ENCODE measurements at regions not wholly inside any gene's neighbourhood (a gene's known extent, or its start where the extent isn't known, plus 50 kb on each side); places are given as distances from the start of the nearest gene placed in this dataset.

GRCh38 chr12:85690146-85690545 is 146.1 kb downstream of the RASSF9 start:
- Histone ChIP-seq H3K27ac (ENCODE audit: low read length) (no peak overlapping the region), H3K9me3 (ENCODE audit: control insufficient read depth, low read length) (no peaks in the 10 kb centered on the region), H3K4me1 (ENCODE audit: control insufficient read depth, insufficient read depth, low read length) (no peaks in the 10 kb centered on the region), H3K4me3 (ENCODE audit: low read length) (no peak overlapping the region), H3K27me3 (ENCODE audit: control insufficient read depth, insufficient read depth) (no peaks in the 10 kb centered on the region)
- WGBS, result 79% methylated on average over 3 of the region's 3 CpGs
- ATAC-seq (no peak), DNase-seq (no peak)
- intact Hi-C loops (cut with DNase I), result no loop called here

- no peak for DNase-seq
- intact Hi-C loops (cut with DNase I), result no loop called here
- H3K27ac ChIP-seq (ENCODE audit: low read length), result no peak overlapping the region
- H3K27me3 ChIP-seq (ENCODE audit: control insufficient read depth, insufficient read depth), result no peaks in the 10 kb centered on the region
- no peaks in the 10 kb centered on the region for H3K4me1 ChIP-seq (ENCODE audit: control insufficient read depth, insufficient read depth, low read length)
- no peaks in the 10 kb centered on the region for H3K9me3 ChIP-seq (ENCODE audit: control insufficient read depth, low read length)
- no peak for ATAC-seq
- WGBS, result 89% methylated on average over 3 of the region's 3 CpGs
- H3K4me3 ChIP-seq (ENCODE audit: low read length), result no peak overlapping the region
Measured at GRCh38 chr12:85693093-85693665, 143.0 kb downstream of the RASSF9 start.

GRCh38 chr12:85695097-85695715 is 141.0 kb downstream of the RASSF9 start:
- no peak overlapping the region for H3K27ac ChIP-seq (ENCODE audit: low read length)
- DNase-seq (no peak), ATAC-seq (no peak)
- H3K9me3 ChIP-seq (ENCODE audit: control insufficient read depth, low read length), result no peaks in the 10 kb centered on the region
- 73% methylated on average over 4 of the region's 4 CpGs for WGBS
- intact Hi-C loops (cut with DNase I), result no loop called here
- H3K4me3 ChIP-seq (ENCODE audit: low read length), result no peak overlapping the region
- no peaks in the 10 kb centered on the region for H3K27me3 ChIP-seq (ENCODE audit: control insufficient read depth, insufficient read depth)
- no peaks in the 10 kb centered on the region for H3K4me1 ChIP-seq (ENCODE audit: control insufficient read depth, insufficient read depth, low read length)

GRCh38 chr12:85697003-85697402 is 139.2 kb downstream of the RASSF9 start:
- intact Hi-C loops (cut with DNase I), result no loop called here
- WGBS, result 69% methylated on average over 2 of the region's 2 CpGs
- no peak for DNase-seq
- H3K4me1 ChIP-seq (ENCODE audit: control insufficient read depth, insufficient read depth, low read length), result no peaks in the 10 kb centered on the region
- H3K27ac ChIP-seq (ENCODE audit: low read length), result no peak overlapping the region
- no peaks in the 10 kb centered on the region for H3K9me3 ChIP-seq (ENCODE audit: control insufficient read depth, low read length)
- no peak for ATAC-seq
- no peaks in the 10 kb centered on the region for H3K27me3 ChIP-seq (ENCODE audit: control insufficient read depth, insufficient read depth)
- H3K4me3 ChIP-seq (ENCODE audit: low read length), result no peak overlapping the region

GRCh38 chr12:85698937-85699336 is 137.3 kb downstream of the RASSF9 start:
- no peaks in the 10 kb centered on the region for H3K4me1 ChIP-seq (ENCODE audit: control insufficient read depth, insufficient read depth, low read length)
- no peaks in the 10 kb centered on the region for H3K9me3 ChIP-seq (ENCODE audit: control insufficient read depth, low read length)
- H3K4me3 ChIP-seq (ENCODE audit: low read length), result no peak overlapping the region
- DNase-seq (no peak), ATAC-seq (no peak)
- intact Hi-C loops (cut with DNase I), result no loop called here
- no peak overlapping the region for H3K27ac ChIP-seq (ENCODE audit: low read length)
- H3K27me3 ChIP-seq (ENCODE audit: control insufficient read depth, insufficient read depth), result no peaks in the 10 kb centered on the region
- 38% methylated on average over 1 of the region's 1 CpG for WGBS

GRCh38 chr12:85708775-85709174 is 127.4 kb downstream of the RASSF9 start:
- peaks cover 7% of the 10 kb centered on the region for H3K4me1 ChIP-seq (ENCODE audit: control insufficient read depth, insufficient read depth, low read length)
- no peak for ATAC-seq
- no peak overlapping the region for H3K27ac ChIP-seq (ENCODE audit: low read length)
- no peak overlapping the region for H3K4me3 ChIP-seq (ENCODE audit: low read length)
- WGBS, result 96% methylated on average over 11 of the region's 11 CpGs
- H3K9me3 ChIP-seq (ENCODE audit: control insufficient read depth, low read length), result no peaks in the 10 kb centered on the region
- intact Hi-C loops (cut with DNase I), result no loop called here
- DNase-seq, result no peak
- no peaks in the 10 kb centered on the region for H3K27me3 ChIP-seq (ENCODE audit: control insufficient read depth, insufficient read depth)

GRCh38 chr12:85711735-85712390 is 124.3 kb downstream of the RASSF9 start:
- H3K27ac ChIP-seq (ENCODE audit: low read length), result peak overlapping the region; percentile 25
- WGBS, result 69% methylated on average over 4 of the region's 4 CpGs

GRCh38 chr12:85713373-85713772 is 122.8 kb downstream of the RASSF9 start:
- Histone ChIP-seq H3K27me3 (ENCODE audit: control insufficient read depth, insufficient read depth) (no peaks in the 10 kb centered on the region), H3K4me3 (ENCODE audit: low read length) (no peak overlapping the region), H3K27ac (ENCODE audit: low read length) (no peak overlapping the region), H3K4me1 (ENCODE audit: control insufficient read depth, insufficient read depth, low read length) (peaks cover 7% of the 10 kb centered on the region), H3K9me3 (ENCODE audit: control insufficient read depth, low read length) (no peaks in the 10 kb centered on the region)
- ATAC-seq (peak; percentile 53 to 79), DNase-seq (no peak)
- 38% methylated on average over 4 of the region's 4 CpGs for WGBS
- intact Hi-C loops (cut with DNase I), result no loop called here

More at GRCh38 chr12:85711735-85712390, 124.3 kb downstream of the RASSF9 start:
- no peaks in the 10 kb centered on the region for H3K27me3 ChIP-seq (ENCODE audit: control insufficient read depth, insufficient read depth)
- H3K9me3 ChIP-seq (ENCODE audit: control insufficient read depth, low read length), result no peaks in the 10 kb centered on the region
- H3K4me1 ChIP-seq (ENCODE audit: control insufficient read depth, insufficient read depth, low read length), result peaks cover 7% of the 10 kb centered on the region
- DNase-seq (peak; percentile 59 to 84 (median 66)), ATAC-seq (peak; percentile 95 to 97)
- no peak overlapping the region for H3K4me3 ChIP-seq (ENCODE audit: low read length)
- intact Hi-C loops (cut with DNase I), result no loop called here

GRCh38 chr12:85714425-85714824 is 121.8 kb downstream of the RASSF9 start:
- H3K4me3 ChIP-seq (ENCODE audit: low read length), result no peak overlapping the region
- DNase-seq (no peak), ATAC-seq (no peak)
- 88% methylated on average over 1 of the region's 1 CpG for WGBS
- intact Hi-C loops (cut with DNase I), result no loop called here
- peaks cover 7% of the 10 kb centered on the region for H3K4me1 ChIP-seq (ENCODE audit: control insufficient read depth, insufficient read depth, low read length)
- no peaks in the 10 kb centered on the region for H3K9me3 ChIP-seq (ENCODE audit: control insufficient read depth, low read length)
- H3K27ac ChIP-seq (ENCODE audit: low read length), result no peak overlapping the region
- no peaks in the 10 kb centered on the region for H3K27me3 ChIP-seq (ENCODE audit: control insufficient read depth, insufficient read depth)

GRCh38 chr12:85720308-85721033 is 115.7 kb downstream of the RASSF9 start:
- H3K27ac ChIP-seq (ENCODE audit: low read length), result no peak overlapping the region
- no peaks in the 10 kb centered on the region for H3K9me3 ChIP-seq (ENCODE audit: control insufficient read depth, low read length)
- no peak for DNase-seq
- no peak overlapping the region for H3K4me3 ChIP-seq (ENCODE audit: low read length)
- H3K27me3 ChIP-seq (ENCODE audit: control insufficient read depth, insufficient read depth), result no peaks in the 10 kb centered on the region
- ATAC-seq, result no peak
- H3K4me1 ChIP-seq (ENCODE audit: control insufficient read depth, insufficient read depth, low read length), result no peaks in the 10 kb centered on the region
- intact Hi-C loops (cut with DNase I), result no loop called here
- WGBS, result 92% methylated on average over 1 of the region's 1 CpG

- intact Hi-C loops (cut with DNase I), result no loop called here
- no peak overlapping the region for H3K4me3 ChIP-seq (ENCODE audit: low read length)
- no peaks in the 10 kb centered on the region for H3K27me3 ChIP-seq (ENCODE audit: control insufficient read depth, insufficient read depth)
- no peak overlapping the region for H3K27ac ChIP-seq (ENCODE audit: low read length)
- no peaks in the 10 kb centered on the region for H3K4me1 ChIP-seq (ENCODE audit: control insufficient read depth, insufficient read depth, low read length)
- WGBS, result 63% methylated on average over 2 of the region's 2 CpGs
- DNase-seq (no peak), ATAC-seq (no peak)
- H3K9me3 ChIP-seq (ENCODE audit: control insufficient read depth, low read length), result no peaks in the 10 kb centered on the region
Measured at GRCh38 chr12:85725991-85726390, 110.2 kb downstream of the RASSF9 start.

All from right cardiac atrium (tissue), 5 donors.